ENCODE measurements at regions not wholly inside any gene's neighbourhood (a gene's known extent, or its start where the extent isn't known, plus 50 kb on each side); places are given as distances from the start of the nearest gene placed in this dataset.

GRCh38 chr15:98213346-98213979, 253.0 kb downstream of the ARRDC4 start:
- intact Hi-C loops (cut with micrococcal nuclease) = no loop called here
- H3K4me1 Mint-ChIP-seq = no peaks in the 10 kb centered on the region
- H3K36me3 Mint-ChIP-seq (ENCODE audit: low read depth) = no peaks in the 10 kb centered on the region
- no peaks in the 10 kb centered on the region for H3K9me3 Mint-ChIP-seq
- no peak for DNase-seq
- H3K27me3 Mint-ChIP-seq = no peaks in the 10 kb centered on the region
- H3K27ac Mint-ChIP-seq = no peak overlapping the region
- no peak overlapping the region for H3K4me3 Mint-ChIP-seq

DNA sequence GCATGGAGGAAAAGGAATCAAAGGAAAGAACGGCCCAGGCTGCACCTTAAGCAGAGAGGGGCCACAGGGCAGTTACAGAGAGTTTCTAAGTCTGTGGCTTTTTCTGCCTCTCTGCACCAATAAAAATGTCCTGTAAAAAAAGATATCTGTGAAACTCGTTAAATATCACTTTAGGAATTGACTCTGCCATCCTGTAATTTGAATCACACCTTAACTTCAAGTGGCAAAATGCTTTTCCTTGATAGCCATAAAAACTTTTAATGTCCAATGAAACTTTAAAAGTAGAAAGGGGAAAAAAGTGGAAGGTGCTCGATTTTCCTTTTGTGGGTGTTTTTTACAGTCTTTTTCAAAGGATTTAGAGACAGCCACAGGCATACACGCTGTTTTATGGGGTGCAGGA, 255.7 kb downstream of the ARRDC4 start:
- H3K27ac Mint-ChIP-seq = no peak overlapping the region
- DNase-seq = no peak
- no peaks in the 10 kb centered on the region for H3K4me1 Mint-ChIP-seq
- H3K27me3 Mint-ChIP-seq = no peaks in the 10 kb centered on the region
- H3K4me3 Mint-ChIP-seq = no peak overlapping the region
- no peaks in the 10 kb centered on the region for H3K9me3 Mint-ChIP-seq
- H3K36me3 Mint-ChIP-seq (ENCODE audit: low read depth) = no peaks in the 10 kb centered on the region
- intact Hi-C loops (cut with micrococcal nuclease) = no loop called here

GRCh38 chr15:98217356-98217755, 256.9 kb downstream of the ARRDC4 start:
- intact Hi-C loops (cut with micrococcal nuclease) = no loop called here
- no peaks in the 10 kb centered on the region for H3K4me1 Mint-ChIP-seq
- H3K27me3 Mint-ChIP-seq = no peaks in the 10 kb centered on the region
- H3K36me3 Mint-ChIP-seq (ENCODE audit: low read depth) = no peaks in the 10 kb centered on the region
- no peak overlapping the region for H3K27ac Mint-ChIP-seq
- no peaks in the 10 kb centered on the region for H3K9me3 Mint-ChIP-seq
- no peak overlapping the region for H3K4me3 Mint-ChIP-seq
- no peak for DNase-seq

DNA sequence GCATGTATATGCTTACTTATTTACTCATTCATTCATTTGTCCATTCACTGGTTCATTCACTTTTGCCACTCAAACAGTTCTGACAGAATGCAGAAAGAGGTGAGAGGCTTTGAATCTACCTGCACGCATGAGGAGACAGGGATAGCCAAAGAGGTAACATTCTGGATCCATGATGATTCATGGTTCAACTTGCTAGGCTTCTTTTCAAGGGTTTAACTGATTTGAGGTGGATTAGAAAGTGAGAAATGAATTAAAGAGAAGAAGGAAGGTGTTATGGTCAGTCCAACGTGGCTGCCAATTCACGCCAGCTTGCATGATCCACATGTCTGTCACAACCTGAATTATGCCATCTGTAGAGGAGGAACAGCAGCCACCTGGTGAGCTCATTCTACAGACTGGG, 260.6 kb downstream of the ARRDC4 start:
- Mint-ChIP-seq H3K9me3 (no peaks in the 10 kb centered on the region), H3K4me1 (no peaks in the 10 kb centered on the region), H3K4me3 (no peak overlapping the region), H3K27ac (no peak overlapping the region), H3K27me3 (no peaks in the 10 kb centered on the region), H3K36me3 (ENCODE audit: low read depth) (no peaks in the 10 kb centered on the region)
- no peak for DNase-seq
- intact Hi-C loops (cut with micrococcal nuclease) = no loop called here

DNA sequence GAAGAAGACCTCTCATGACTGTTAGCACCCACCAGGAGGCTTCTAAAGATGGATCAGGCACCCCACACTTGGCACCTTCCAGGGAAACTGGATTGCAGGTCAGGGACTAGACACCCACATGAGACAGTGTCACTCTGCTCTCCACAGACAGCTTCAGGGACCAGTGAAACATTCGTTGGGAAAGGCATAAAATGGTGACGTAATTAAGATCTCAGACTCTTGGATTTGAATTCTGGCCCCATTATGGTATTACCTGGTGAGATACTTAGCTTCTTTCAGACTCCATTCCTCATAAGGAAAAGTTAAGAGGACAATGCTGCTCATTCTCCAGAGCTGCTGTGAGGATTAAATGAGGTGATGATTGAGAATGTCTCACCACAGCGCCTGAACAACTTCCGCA, 261.1 kb downstream of the ARRDC4 start:
- intact Hi-C loops (cut with micrococcal nuclease) = no loop called here
- H3K4me3 Mint-ChIP-seq = no peak overlapping the region
- H3K9me3 Mint-ChIP-seq = no peaks in the 10 kb centered on the region
- DNase-seq = no peak
- no peak overlapping the region for H3K27ac Mint-ChIP-seq
- no peaks in the 10 kb centered on the region for H3K36me3 Mint-ChIP-seq (ENCODE audit: low read depth)
- no peaks in the 10 kb centered on the region for H3K27me3 Mint-ChIP-seq
- no peaks in the 10 kb centered on the region for H3K4me1 Mint-ChIP-seq

DNA sequence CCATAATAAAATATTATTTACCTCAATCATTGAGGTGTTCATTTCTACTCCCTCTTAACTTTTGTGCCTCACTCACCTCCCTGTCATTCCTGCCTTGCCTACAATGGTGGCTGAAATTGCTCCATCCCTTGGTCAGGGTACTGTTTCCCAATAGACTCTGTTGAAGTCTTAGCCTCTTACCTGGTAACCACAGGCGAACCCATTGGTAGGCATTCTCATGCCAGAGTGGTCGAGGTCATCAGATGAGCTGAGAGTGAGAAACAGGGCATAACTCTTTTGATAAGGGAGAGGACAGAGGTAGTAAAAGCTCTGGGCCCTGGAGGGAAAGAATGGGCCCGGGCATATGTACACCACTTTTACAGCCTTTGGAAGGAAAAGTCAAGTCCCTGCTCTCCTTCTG, 265.6 kb downstream of the ARRDC4 start:
- Mint-ChIP-seq H3K27ac (no peak overlapping the region), H3K9me3 (no peaks in the 10 kb centered on the region), H3K27me3 (no peaks in the 10 kb centered on the region), H3K4me3 (no peak overlapping the region), H3K4me1 (no peaks in the 10 kb centered on the region), H3K36me3 (ENCODE audit: low read depth) (no peaks in the 10 kb centered on the region)
- intact Hi-C loops (cut with micrococcal nuclease) = no loop called here
- DNase-seq = no peak

- Mint-ChIP-seq H3K4me3 (no peak overlapping the region), H3K27me3 (no peaks in the 10 kb centered on the region), H3K36me3 (ENCODE audit: low read depth) (no peaks in the 10 kb centered on the region), H3K9me3 (no peaks in the 10 kb centered on the region), H3K27ac (no peak overlapping the region), H3K4me1 (no peaks in the 10 kb centered on the region)
- intact Hi-C loops (cut with micrococcal nuclease) = no loop called here
- DNase-seq = no peak
These were observed 266.1 kb downstream of the ARRDC4 start for GRCh38 chr15:98226578-98226977.

- no peak overlapping the region for H3K4me3 Mint-ChIP-seq
- H3K27me3 Mint-ChIP-seq = no peaks in the 10 kb centered on the region
- H3K9me3 Mint-ChIP-seq = no peaks in the 10 kb centered on the region
- no peak overlapping the region for H3K27ac Mint-ChIP-seq
- DNase-seq = no peak
- no peaks in the 10 kb centered on the region for H3K4me1 Mint-ChIP-seq
- H3K36me3 Mint-ChIP-seq (ENCODE audit: low read depth) = no peaks in the 10 kb centered on the region
- intact Hi-C loops (cut with micrococcal nuclease) = no loop called here
These were observed 268.3 kb downstream of the ARRDC4 start for GRCh38 chr15:98228846-98229245.

- Mint-ChIP-seq H3K4me3 (no peak overlapping the region), H3K9me3 (no peaks in the 10 kb centered on the region), H3K27me3 (no peaks in the 10 kb centered on the region), H3K27ac (no peak overlapping the region), H3K4me1 (no peaks in the 10 kb centered on the region), H3K36me3 (ENCODE audit: low read depth) (no peaks in the 10 kb centered on the region)
- no peak for DNase-seq
- intact Hi-C loops (cut with micrococcal nuclease) = no loop called here
These were observed 270.5 kb downstream of the ARRDC4 start for GRCh38 chr15:98230975-98231374.

GRCh38 chr15:98231696-98232440, 271.4 kb downstream of the ARRDC4 start:
- Mint-ChIP-seq H3K27me3 (no peaks in the 10 kb centered on the region), H3K36me3 (ENCODE audit: low read depth) (no peaks in the 10 kb centered on the region), H3K4me1 (no peaks in the 10 kb centered on the region), H3K27ac (no peak overlapping the region), H3K9me3 (no peaks in the 10 kb centered on the region), H3K4me3 (no peak overlapping the region)
- no peak for DNase-seq
- intact Hi-C loops (cut with micrococcal nuclease) = no loop called here

GRCh38 chr15:98232761-98233160, 272.3 kb downstream of the ARRDC4 start:
- DNase-seq = no peak
- Mint-ChIP-seq H3K9me3 (no peaks in the 10 kb centered on the region), H3K4me1 (no peaks in the 10 kb centered on the region), H3K36me3 (ENCODE audit: low read depth) (no peaks in the 10 kb centered on the region), H3K27me3 (no peaks in the 10 kb centered on the region), H3K4me3 (no peak overlapping the region), H3K27ac (no peak overlapping the region)
- intact Hi-C loops (cut with micrococcal nuclease) = no loop called here

DNA sequence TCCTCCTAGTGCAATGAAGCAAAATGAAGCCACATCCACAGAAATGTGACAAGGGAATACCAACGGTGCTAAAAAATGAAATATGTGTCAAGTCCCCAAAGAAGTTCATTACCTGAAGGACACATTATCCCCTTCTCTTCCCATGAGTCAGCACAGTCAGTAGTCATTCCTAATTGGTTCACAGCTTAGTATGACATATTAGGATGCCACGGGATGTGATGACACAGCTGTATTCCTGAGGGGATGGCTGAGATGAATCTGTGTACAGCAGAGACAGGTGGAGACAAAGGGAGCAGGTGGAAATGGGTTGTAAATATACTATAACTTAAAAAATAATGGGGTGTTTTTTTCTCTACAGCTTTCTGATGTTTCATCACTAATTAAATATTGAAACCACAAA, 273.4 kb downstream of the ARRDC4 start:
- intact Hi-C loops (cut with micrococcal nuclease) = no loop called here
- Mint-ChIP-seq H3K36me3 (ENCODE audit: low read depth) (no peaks in the 10 kb centered on the region), H3K4me3 (no peak overlapping the region), H3K4me1 (no peaks in the 10 kb centered on the region), H3K27me3 (no peaks in the 10 kb centered on the region), H3K27ac (no peak overlapping the region), H3K9me3 (no peaks in the 10 kb centered on the region)
- no peak for DNase-seq

DNA sequence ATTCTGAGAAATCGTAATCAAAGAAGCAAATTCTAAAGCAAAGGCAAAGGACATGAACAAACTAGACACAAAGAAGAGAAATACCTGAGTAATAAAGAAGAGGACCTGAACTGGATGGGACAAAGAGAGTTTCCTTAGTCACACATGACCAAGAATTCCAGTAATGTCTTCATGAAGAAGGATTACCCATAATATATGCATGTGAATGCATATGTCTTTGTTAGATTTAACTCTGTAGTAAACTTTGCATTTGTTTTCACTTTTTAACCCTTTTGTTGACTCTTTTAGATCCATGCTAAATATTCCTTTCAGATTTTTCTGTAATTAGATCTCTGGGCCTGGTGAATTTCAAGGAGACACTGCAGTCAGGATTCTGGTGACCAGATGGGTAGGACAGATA, 279.8 kb downstream of the ARRDC4 start:
- intact Hi-C loops (cut with micrococcal nuclease) = no loop called here
- no peak for DNase-seq
- Mint-ChIP-seq H3K27me3 (no peaks in the 10 kb centered on the region), H3K4me3 (no peak overlapping the region), H3K4me1 (no peaks in the 10 kb centered on the region), H3K36me3 (ENCODE audit: low read depth) (no peaks in the 10 kb centered on the region), H3K9me3 (no peaks in the 10 kb centered on the region), H3K27ac (no peak overlapping the region)

GRCh38 chr15:98241032-98241554, 280.6 kb downstream of the ARRDC4 start:
- no peaks in the 10 kb centered on the region for H3K27me3 Mint-ChIP-seq
- no peaks in the 10 kb centered on the region for H3K4me1 Mint-ChIP-seq

DNA sequence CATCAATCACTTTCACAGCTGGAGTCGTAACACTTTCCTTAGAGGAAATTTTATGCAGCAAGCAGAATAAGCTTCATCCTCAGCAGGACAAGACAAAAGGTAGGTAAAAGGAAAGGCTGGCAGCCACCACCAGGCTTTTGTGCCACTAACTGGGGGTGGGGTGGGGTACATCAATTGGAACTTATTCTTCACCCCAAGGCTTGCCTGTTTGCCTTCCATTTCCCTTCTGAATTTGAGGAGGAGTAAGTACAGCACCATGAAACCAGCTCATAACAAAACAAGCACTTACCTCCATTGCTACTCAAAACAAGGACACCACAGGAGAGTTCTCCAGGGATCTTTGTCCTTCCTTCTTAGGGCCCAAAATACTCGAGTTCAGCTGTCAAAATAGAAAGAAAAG, 296.8 kb downstream of the ARRDC4 start:
- intact Hi-C loops (cut with micrococcal nuclease) = no loop called here
- no peaks in the 10 kb centered on the region for H3K4me1 Mint-ChIP-seq
- H3K27ac Mint-ChIP-seq = no peak overlapping the region
- no peak for DNase-seq
- H3K36me3 Mint-ChIP-seq (ENCODE audit: low read depth) = no peaks in the 10 kb centered on the region
- H3K9me3 Mint-ChIP-seq = peaks cover 11% of the 10 kb centered on the region
- no peaks in the 10 kb centered on the region for H3K27me3 Mint-ChIP-seq
- no peak overlapping the region for H3K4me3 Mint-ChIP-seq

More at GRCh38 chr15:98241032-98241554, 280.6 kb downstream of the ARRDC4 start:
- intact Hi-C loops (cut with micrococcal nuclease) = no loop called here
- DNase-seq = no peak
- H3K36me3 Mint-ChIP-seq (ENCODE audit: low read depth) = no peaks in the 10 kb centered on the region
- H3K9me3 Mint-ChIP-seq = no peaks in the 10 kb centered on the region
- H3K4me3 Mint-ChIP-seq = no peak overlapping the region
- no peak overlapping the region for H3K27ac Mint-ChIP-seq
